Kidney (tissue), 13 donors: ENCODE measurements at regions not wholly inside any gene's neighbourhood (a gene's known extent, or its start where the extent isn't known, plus 50 kb on each side); places are given as distances from the start of the nearest gene placed in this dataset.

Source experiments
- DNase-seq, 5 donors: peaks; one replicate each; pipeline ENCODE4 v3.0.0-alpha.2; 2013 to 2020
- FAIRE-seq: peaks from 2 replicates; lab custom pipeline; 2012; peaks lifted over from hg19 to GRCh38; lab: Jason Lieb, UNC
- H3K27ac ChIP-seq, 2 donors: one replicate each; pipeline ENCODE4 v1.7.0; 2013; ENCODE audit warnings: low read depth in 2 of 2, low read length in 2 of 2, inconsistent platforms in 1 of 2
- H3K27me3 ChIP-seq: one replicate; pipeline ENCODE4 v1.7.1; 2013; ENCODE audit warnings: low read length, inconsistent platforms; ENCODE audit not compliant: control insufficient read depth, insufficient read depth
- H3K36me3 ChIP-seq, 3 donors: one replicate each; pipeline versions ENCODE4 v1.7.0 to v1.7.1; 2013; ENCODE audit warnings: low read length in 3 of 3, control low read depth in 1 of 3, inconsistent platforms in 1 of 3; ENCODE audit not compliant: insufficient read depth in 3 of 3, control insufficient read depth in 2 of 3
- H3K4me1 ChIP-seq, 3 donors: one replicate each; pipeline versions ENCODE4 v1.7.0 to v1.7.1; 2013; ENCODE audit warnings: low read length in 3 of 3, inconsistent platforms in 1 of 3, low read depth in 1 of 3; ENCODE audit not compliant: control insufficient read depth in 2 of 3, insufficient read depth in 2 of 3
- H3K4me3 ChIP-seq, 3 donors: one replicate each; pipeline versions ENCODE4 v1.7.0 to v1.8.1; 2013; ENCODE audit warnings: low read length in 3 of 3, control low read depth in 1 of 3, inconsistent platforms in 1 of 3
- H3K9ac ChIP-seq, 3 donors: one replicate each; pipeline versions ENCODE4 v1.7.0 to v1.7.1; 2013; ENCODE audit warnings: low read length in 3 of 3, control low read depth in 1 of 3, inconsistent platforms in 1 of 3
- H3K9me3 ChIP-seq, 3 donors: one replicate each; pipeline versions ENCODE4 v1.7.0 to v1.7.1; 2013; ENCODE audit warnings: low read length in 3 of 3, control low read depth in 1 of 3, inconsistent platforms in 1 of 3; ENCODE audit not compliant: control insufficient read depth in 2 of 3, insufficient read depth in 1 of 3
- CTCF ChIP-seq: IDR thresholded peaks from 3 replicates; pipeline ENCODE4 v1.5.1; 2012; ENCODE audit warnings: mild to moderate bottlenecking, moderate library complexity, borderline replicate concordance; ENCODE audit not compliant: insufficient read depth; ENCODE audit errors: extremely low read depth
- intact Hi-C: fragments of 100-400 bp; cut with DNase I; formaldehyde crosslinking; loops from one replicate; pipeline ENCODE4 v1.11.1; 2022
- donor health status: control.
- donor health status: control.
- donor health status: control.
- donor health status: control.
- donor health status: control.
- donor health status: DM: yes; HTN: yes; CAD: no.
- donor health status: Normal renal cell carcinoma (clear cell type).

- TF ChIP-seq CTCF: no peak
- Histone ChIP-seq H3K9ac (no peak overlapping the region), H3K9me3 (no peaks in the 10 kb centered on the region), H3K27ac (no peak overlapping the region), H3K27me3 (no peaks in the 10 kb centered on the region), H3K4me3 (no peak overlapping the region), H3K4me1 (peaks cover 0 to 3% (median 0%) of the 10 kb centered on the region in 3 donors), H3K36me3 (no peaks in the 10 kb centered on the region)
- intact Hi-C loops: no loop called here
- DNase-seq (peak in 1 of 5 donors; percentile 60), FAIRE-seq (no peak)
These were observed 104.6 kb upstream of the GDF10 start for GRCh38 chr10:47195274-47195885.

DNA sequence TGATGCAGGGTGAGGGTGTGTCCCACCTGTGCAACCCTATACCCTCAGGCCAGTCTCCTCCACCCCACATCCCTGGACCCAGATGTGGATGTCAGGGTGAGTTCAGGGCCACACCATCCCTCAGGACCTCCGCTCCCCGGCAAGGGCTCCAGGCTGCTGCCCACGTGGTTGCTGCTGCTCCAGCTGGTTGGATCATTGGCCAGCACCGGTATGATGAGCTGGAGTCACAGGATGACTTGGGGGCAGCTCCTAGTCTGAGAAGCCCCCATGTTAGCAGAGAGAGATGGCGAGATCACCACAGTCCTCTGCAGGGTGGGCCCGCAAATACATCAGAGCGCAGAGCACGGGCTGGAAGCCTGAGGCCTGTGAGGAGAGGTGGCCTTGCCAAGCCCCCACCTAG, 103.3 kb upstream of the GDF10 start:
- no peaks in the 10 kb centered on the region for H3K36me3 ChIP-seq
- H3K27me3 ChIP-seq: no peaks in the 10 kb centered on the region
- no peak overlapping the region for H3K27ac ChIP-seq
- no peak overlapping the region for H3K9ac ChIP-seq
- FAIRE-seq (no peak), DNase-seq (no peak)
- no peaks in the 10 kb centered on the region for H3K9me3 ChIP-seq
- no peak overlapping the region for H3K4me3 ChIP-seq
- H3K4me1 ChIP-seq: peaks cover 0 to 3% (median 0%) of the 10 kb centered on the region in 3 donors
- intact Hi-C loops: no loop called here
- no peak for TF ChIP-seq CTCF

DNA sequence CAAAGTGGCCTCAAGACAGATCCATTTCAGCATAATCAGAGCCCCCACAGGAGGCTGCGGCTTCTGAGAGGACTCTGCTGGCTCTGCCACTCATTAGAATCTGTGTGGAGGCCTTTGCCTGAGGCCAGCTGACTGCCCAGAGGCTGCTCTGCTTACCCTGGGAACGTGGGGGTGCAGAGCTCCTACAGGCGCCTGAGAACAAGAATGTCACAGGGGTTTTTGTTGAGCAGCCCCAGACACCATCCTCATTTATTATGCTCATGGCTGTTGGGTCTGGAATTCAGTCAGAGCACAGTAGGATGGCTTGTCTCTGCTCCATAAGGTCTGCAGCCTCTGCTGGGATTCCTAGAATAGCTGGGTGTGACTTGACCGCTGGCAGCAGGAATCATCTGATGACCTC, 101.8 kb upstream of the GDF10 start:
- H3K9ac ChIP-seq: no peak overlapping the region
- no peak overlapping the region for H3K27ac ChIP-seq
- intact Hi-C loops: no loop called here
- no peak for TF ChIP-seq CTCF
- no peak overlapping the region for H3K4me3 ChIP-seq
- H3K27me3 ChIP-seq: no peaks in the 10 kb centered on the region
- no peaks in the 10 kb centered on the region for H3K4me1 ChIP-seq
- no peaks in the 10 kb centered on the region for H3K36me3 ChIP-seq
- DNase-seq (no peak), FAIRE-seq (no peak)
- no peaks in the 10 kb centered on the region for H3K9me3 ChIP-seq

GRCh38 chr10:47205192-47205591, 94.8 kb upstream of the GDF10 start:
- no peak for FAIRE-seq

More at GRCh38 chr10:47205192-47205591, 94.8 kb upstream of the GDF10 start:
- TF ChIP-seq CTCF: no peak
- H3K27ac ChIP-seq: no peak overlapping the region
- H3K36me3 ChIP-seq: no peaks in the 10 kb centered on the region
- no peaks in the 10 kb centered on the region for H3K9me3 ChIP-seq
- H3K4me3 ChIP-seq: no peak overlapping the region
- H3K9ac ChIP-seq: no peak overlapping the region
- DNase-seq: no peak
- no peaks in the 10 kb centered on the region for H3K27me3 ChIP-seq
- no peaks in the 10 kb centered on the region for H3K4me1 ChIP-seq
- intact Hi-C loops: no loop called here
